Suprapubic skin (tissue), 4 donors: ENCODE measurements at regions not wholly inside any gene's neighbourhood (a gene's known extent, or its start where the extent isn't known, plus 50 kb on each side); places are given as distances from the start of the nearest gene placed in this dataset.

ENCODE experiments used
- CTCF ChIP-seq, 2 donors: fragments of 200-600 bp in 1 of 2; fragments of 450-650 bp in 1 of 2; sonication (generic) in 1 of 2; IDR thresholded peaks; one replicate each; pipeline ENCODE4 v1.5.1; 2016 to 2019; ENCODE audit warnings: antibody characterized with exemption in 2 of 2, mild to moderate bottlenecking in 1 of 2, moderate library complexity in 1 of 2
- EP300 ChIP-seq: sonication (generic); formaldehyde crosslinking; IDR thresholded peaks from one replicate; pipeline ENCODE4 v1.6.1; 2017; ENCODE audit warnings: antibody characterized with exemption
- POLR2A ChIP-seq, 2 donors: fragments of 450-650 bp; IDR thresholded peaks; one replicate each; pipeline ENCODE4 v1.6.1; 2017; ENCODE audit warnings: antibody characterized with exemption in 2 of 2, mild to moderate bottlenecking in 2 of 2, moderate library complexity in 2 of 2
- POLR2AphosphoS5 ChIP-seq, 3 donors: sonication (generic); formaldehyde crosslinking; IDR thresholded peaks; one replicate each; pipeline ENCODE4 v1.6.1; 2017; ENCODE audit warnings: antibody characterized with exemption in 3 of 3

- TF ChIP-seq POLR2AphosphoS5 (IDR thresholded peaks at IDR 0.05) (no peak), CTCF (IDR thresholded peaks at IDR 0.05) (no peak), POLR2A (IDR thresholded peaks at IDR 0.05) (no peak), EP300 (no peak)
Observed at GRCh38 chr2:219897456-219897855, 270.0 kb downstream of the SLC4A3 start.
